PFSK-1 (cell line): ENCODE measurements at regions not wholly inside any gene's neighbourhood (a gene's known extent, or its start where the extent isn't known, plus 50 kb on each side); places are given as distances from the start of the nearest gene placed in this dataset.

ENCODE experiments used
- FOXP2 ChIP-seq: optimal IDR thresholded peaks from 2 replicates; pipeline ENCODE3; 2011; ENCODE audit warnings: borderline replicate concordance, control low read depth, inconsistent platforms; ENCODE audit not compliant: insufficient read depth; ENCODE audit errors: extremely low read length, extremely low read depth
- POLR2AphosphoS5 ChIP-seq: IDR thresholded peaks from 2 replicates; pipeline ENCODE4 v1.6.1; 2012; ENCODE audit warnings: low read depth, mild to moderate bottlenecking, control low read depth, low read length, moderate library complexity
- REST ChIP-seq, 2 experiments: IDR thresholded peaks; 2 replicates each; pipeline versions ENCODE4 v1.6.1 to v1.8.0; 2011 to 2012; ENCODE audit warnings: low read depth in 2 of 2, low read length in 2 of 2, control low read depth in 1 of 2, inconsistent platforms in 1 of 2, mild to moderate bottlenecking in 1 of 2, moderate library complexity in 1 of 2; ENCODE audit not compliant: insufficient read depth in 1 of 2
- SIN3A ChIP-seq: IDR thresholded peaks from 2 replicates; pipeline ENCODE4 v1.6.1; 2012; ENCODE audit warnings: mild to moderate bottlenecking, low read length, moderate library complexity, borderline replicate concordance; ENCODE audit not compliant: insufficient read depth
- TAF1 ChIP-seq: IDR thresholded peaks from 2 replicates; pipeline ENCODE4 v1.6.1; 2012; ENCODE audit warnings: low read length, control low read depth, borderline replicate concordance; ENCODE audit not compliant: insufficient read depth

- TF ChIP-seq TAF1 (no peak), REST (IDR thresholded peaks at IDR 0.05; ENCODE audit: insufficient read depth in 1 of 2, low read depth in 2 of 2, low read length in 2 of 2) (no peak), SIN3A (no peak), FOXP2 (no peak), POLR2AphosphoS5 (no peak)
Observed at GRCh38 chr11:97687111-97687510, 1297.3 kb downstream of the JRKL start.

- TF ChIP-seq POLR2AphosphoS5 (no peak), TAF1 (no peak), FOXP2 (no peak), SIN3A (no peak), REST (IDR thresholded peaks at IDR 0.05; ENCODE audit: insufficient read depth in 1 of 2, low read depth in 2 of 2, low read length in 2 of 2) (no peak)
Observed at GRCh38 chr11:97691061-97691460, 1301.2 kb downstream of the JRKL start.

GRCh38 chr11:97702951-97703350 is 1313.1 kb downstream of the JRKL start:
- TF ChIP-seq REST (IDR thresholded peaks at IDR 0.05; ENCODE audit: insufficient read depth in 1 of 2, low read depth in 2 of 2, low read length in 2 of 2) (no peak), POLR2AphosphoS5 (no peak), FOXP2 (no peak), TAF1 (no peak), SIN3A (no peak)

GRCh38 chr11:97703851-97704250 is 1314.0 kb downstream of the JRKL start:
- TF ChIP-seq SIN3A = no peak
- TF ChIP-seq TAF1 = no peak
- TF ChIP-seq POLR2AphosphoS5 = no peak
- TF ChIP-seq REST (IDR thresholded peaks at IDR 0.05; ENCODE audit: insufficient read depth in 1 of 2, low read depth in 2 of 2, low read length in 2 of 2) = no peak
- no peak for TF ChIP-seq FOXP2

- TF ChIP-seq POLR2AphosphoS5 = no peak
- TF ChIP-seq SIN3A = no peak
- TF ChIP-seq REST (IDR thresholded peaks at IDR 0.05; ENCODE audit: insufficient read depth in 1 of 2, low read depth in 2 of 2, low read length in 2 of 2) = no peak
- TF ChIP-seq FOXP2 = no peak
- TF ChIP-seq TAF1 = no peak
Observed at GRCh38 chr11:97717922-97718321, 1302.8 kb upstream of the CNTN5 start.
